BE2C (cell line): ENCODE measurements at regions not wholly inside any gene's neighbourhood (a gene's known extent, or its start where the extent isn't known, plus 50 kb on each side); places are given as distances from the start of the nearest gene placed in this dataset.

Experiments
- DNase-seq: peaks from one replicate; pipeline ENCODE4 v3.0.0-alpha.2; 2020
- H3K27me3 ChIP-seq: fragments of 250-450 bp; sonication (Bioruptor Pico); 2 replicates; pipeline ENCODE4 v1.5.1; 2020; ENCODE audit warnings: mild to moderate bottlenecking
- H3K36me3 ChIP-seq: fragments of 250-450 bp; sonication (Bioruptor Pico); 2 replicates; pipeline ENCODE4 v1.5.1; 2020; ENCODE audit warnings: mild to moderate bottlenecking
- H3K4me1 ChIP-seq: fragments of 250-450 bp; sonication (Bioruptor Pico); 2 replicates; pipeline ENCODE4 v1.5.1; 2020
- H3K4me3 ChIP-seq: 2 replicates; pipeline ENCODE4 v1.5.1; 2011; ENCODE audit warnings: low read depth, low read length
- H3K9me3 ChIP-seq: fragments of 250-450 bp; sonication (Bioruptor Pico); 2 replicates; pipeline ENCODE4 v1.5.1; 2020
- TF ChIP-seq, protein P1 (sequence below): IDR thresholded peaks from 2 replicates; pipeline ENCODE4 v1.5.1; 2012; ENCODE audit warnings: mild to moderate bottlenecking, low read depth, low read length

DNA sequence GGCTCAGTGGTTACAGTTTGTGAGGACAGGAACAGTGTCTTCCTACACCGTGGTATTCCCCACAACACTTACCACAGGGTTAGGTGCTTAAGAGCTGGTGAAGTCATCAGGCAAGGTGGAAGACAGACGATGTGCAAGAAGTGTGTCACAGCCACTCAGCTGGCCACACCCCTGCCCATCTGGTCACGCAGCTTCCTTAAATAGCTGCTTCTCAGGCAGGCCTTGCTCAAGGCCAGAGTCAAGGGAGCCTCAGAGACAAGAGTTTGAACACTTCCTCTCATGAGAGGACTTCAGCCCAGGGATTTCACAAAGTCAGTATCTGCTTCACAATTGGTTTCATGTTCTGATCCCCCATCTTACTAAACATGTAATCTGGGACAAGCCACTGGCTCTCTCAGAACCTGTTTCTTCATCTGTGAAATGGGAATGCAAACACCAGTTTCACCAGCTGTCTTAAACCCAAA, 80.3 kb upstream of the FRY start:
- no peak for DNase-seq
- no peak overlapping the region for H3K4me3 ChIP-seq
- TF ChIP-seq, protein P1, sequence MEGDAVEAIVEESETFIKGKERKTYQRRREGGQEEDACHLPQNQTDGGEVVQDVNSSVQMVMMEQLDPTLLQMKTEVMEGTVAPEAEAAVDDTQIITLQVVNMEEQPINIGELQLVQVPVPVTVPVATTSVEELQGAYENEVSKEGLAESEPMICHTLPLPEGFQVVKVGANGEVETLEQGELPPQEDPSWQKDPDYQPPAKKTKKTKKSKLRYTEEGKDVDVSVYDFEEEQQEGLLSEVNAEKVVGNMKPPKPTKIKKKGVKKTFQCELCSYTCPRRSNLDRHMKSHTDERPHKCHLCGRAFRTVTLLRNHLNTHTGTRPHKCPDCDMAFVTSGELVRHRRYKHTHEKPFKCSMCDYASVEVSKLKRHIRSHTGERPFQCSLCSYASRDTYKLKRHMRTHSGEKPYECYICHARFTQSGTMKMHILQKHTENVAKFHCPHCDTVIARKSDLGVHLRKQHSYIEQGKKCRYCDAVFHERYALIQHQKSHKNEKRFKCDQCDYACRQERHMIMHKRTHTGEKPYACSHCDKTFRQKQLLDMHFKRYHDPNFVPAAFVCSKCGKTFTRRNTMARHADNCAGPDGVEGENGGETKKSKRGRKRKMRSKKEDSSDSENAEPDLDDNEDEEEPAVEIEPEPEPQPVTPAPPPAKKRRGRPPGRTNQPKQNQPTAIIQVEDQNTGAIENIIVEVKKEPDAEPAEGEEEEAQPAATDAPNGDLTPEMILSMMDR, result no peak
- no peaks in the 10 kb centered on the region for H3K27me3 ChIP-seq
- H3K4me1 ChIP-seq, result no peaks in the 10 kb centered on the region
- peaks cover 25% of the 10 kb centered on the region for H3K36me3 ChIP-seq
- H3K9me3 ChIP-seq, result no peaks in the 10 kb centered on the region

DNA sequence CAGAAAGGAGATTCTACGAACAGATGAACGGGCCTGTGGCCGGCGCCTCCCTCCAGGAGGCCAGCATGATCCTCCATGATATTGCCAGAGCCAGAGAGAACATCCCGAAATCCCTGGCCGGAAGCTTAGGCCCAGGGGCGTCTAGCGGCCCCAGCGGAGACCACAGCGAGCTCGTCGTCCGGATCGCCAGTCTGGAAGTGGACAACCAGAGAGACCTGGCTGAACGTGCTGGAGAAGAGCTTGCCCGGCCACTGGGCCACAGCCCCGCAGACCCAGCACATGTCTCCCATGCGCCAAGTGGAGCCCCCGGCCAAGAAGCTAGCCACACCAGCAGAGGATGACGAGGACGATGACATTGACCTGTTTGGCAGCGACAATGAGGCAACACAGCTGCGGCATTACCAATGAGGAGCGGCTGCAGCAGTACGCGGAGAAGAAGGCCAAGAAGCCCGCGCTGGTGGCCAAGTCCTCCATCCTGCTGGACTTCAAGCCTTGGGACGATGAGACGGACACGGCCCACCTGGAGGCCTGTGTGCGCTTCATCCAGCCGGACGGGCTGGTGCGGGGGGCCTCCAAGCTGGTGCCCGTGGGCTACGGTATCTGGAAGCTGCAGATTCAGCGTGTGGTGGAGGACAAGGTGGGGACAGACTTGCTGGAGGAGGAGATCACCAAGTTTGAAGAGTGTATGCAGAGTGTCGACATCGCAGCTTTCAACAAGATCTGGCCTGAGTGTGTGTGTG, 78.8 kb upstream of the FRY start:
- H3K27me3 ChIP-seq, result no peaks in the 10 kb centered on the region
- H3K4me3 ChIP-seq, result no peak overlapping the region
- H3K9me3 ChIP-seq, result no peaks in the 10 kb centered on the region
- DNase-seq, result no peak
- TF ChIP-seq, protein P1, result no peak
- H3K4me1 ChIP-seq, result no peaks in the 10 kb centered on the region
- H3K36me3 ChIP-seq, result peaks cover 25% of the 10 kb centered on the region

DNA sequence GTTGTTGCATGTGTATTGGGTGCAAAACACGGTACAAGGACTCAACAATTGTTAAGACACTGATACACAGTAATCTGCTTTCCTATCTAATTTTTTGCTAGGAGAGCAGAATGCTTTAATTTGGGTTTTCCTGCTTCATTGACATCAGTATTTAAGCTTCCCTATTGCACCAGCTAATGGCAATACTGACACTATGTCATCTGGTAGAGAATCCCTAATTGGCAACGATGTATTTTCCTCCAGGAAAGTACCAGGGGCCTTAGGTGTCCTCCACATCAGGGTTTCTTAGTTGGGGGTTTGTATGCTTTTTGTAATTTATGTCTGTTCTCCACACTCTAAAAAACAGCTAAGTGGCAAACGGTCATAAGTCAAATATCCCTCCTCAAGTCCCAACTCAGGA, 76.5 kb upstream of the FRY start:
- no peak for DNase-seq
- TF ChIP-seq, protein P1, result no peak
- H3K4me3 ChIP-seq, result no peak overlapping the region
- H3K27me3 ChIP-seq, result no peaks in the 10 kb centered on the region
- H3K9me3 ChIP-seq, result no peaks in the 10 kb centered on the region
- peaks cover 16% of the 10 kb centered on the region for H3K36me3 ChIP-seq
- H3K4me1 ChIP-seq, result no peaks in the 10 kb centered on the region

DNA sequence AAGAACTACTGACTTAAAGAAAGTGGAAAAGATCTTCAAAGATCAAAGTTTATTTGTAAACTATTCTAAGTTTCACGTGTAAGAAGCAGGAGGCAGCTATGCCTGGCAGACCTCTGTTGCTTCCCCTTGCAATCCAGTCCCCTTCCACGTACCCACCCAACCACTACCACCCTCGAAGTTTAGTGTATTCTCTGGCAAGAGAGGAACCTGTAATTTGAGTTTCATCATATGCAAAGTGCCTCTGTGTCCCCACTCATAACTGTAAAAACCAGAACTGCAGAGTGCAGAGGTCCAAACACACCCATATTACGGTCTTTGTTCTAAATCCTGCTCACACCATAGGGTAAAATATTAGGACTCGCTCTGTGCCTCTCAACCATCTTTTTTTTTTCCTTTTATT, 75.8 kb upstream of the FRY start:
- Histone ChIP-seq H3K9me3 (no peaks in the 10 kb centered on the region), H3K4me1 (no peaks in the 10 kb centered on the region), H3K4me3 (no peak overlapping the region), H3K36me3 (peaks cover 16% of the 10 kb centered on the region), H3K27me3 (no peaks in the 10 kb centered on the region)
- TF ChIP-seq, protein P1, result no peak
- DNase-seq, result no peak

DNA sequence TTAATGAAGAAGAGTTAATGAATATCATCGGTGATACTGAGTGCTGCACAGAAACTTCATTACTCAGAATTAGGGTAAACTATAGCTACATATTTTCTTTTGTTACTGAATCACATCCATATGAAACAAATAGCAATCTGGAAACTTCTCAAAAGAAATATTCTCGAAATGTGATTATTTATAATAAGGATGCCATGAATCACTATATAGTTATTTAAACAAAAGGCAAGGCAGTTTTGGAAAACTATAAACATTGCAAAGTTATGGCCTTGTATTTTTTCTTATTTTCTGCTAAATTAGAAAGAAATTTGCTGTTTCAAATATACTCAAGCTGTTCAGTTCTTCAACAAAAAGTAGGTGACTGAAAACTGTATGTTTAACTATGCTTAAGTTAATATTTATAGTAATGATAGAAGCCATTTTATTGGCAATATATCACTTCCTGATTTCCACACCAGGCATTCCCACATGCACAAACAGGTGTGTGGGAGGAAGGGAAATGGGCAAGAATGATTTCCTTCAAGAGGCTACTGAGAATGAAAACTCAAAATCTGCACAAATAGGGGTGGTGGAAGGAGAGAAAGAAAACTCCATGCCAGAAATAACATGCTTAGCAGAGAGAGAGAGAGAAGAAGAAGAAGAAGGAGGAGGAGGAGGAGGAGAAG, 74.5 kb upstream of the FRY start:
- H3K27me3 ChIP-seq, result no peaks in the 10 kb centered on the region
- no peaks in the 10 kb centered on the region for H3K4me1 ChIP-seq
- TF ChIP-seq, protein P1, result no peak
- H3K36me3 ChIP-seq, result peaks cover 8% of the 10 kb centered on the region; the same call in 1 of the 2 replicates
- no peaks in the 10 kb centered on the region for H3K9me3 ChIP-seq
- H3K4me3 ChIP-seq, result no peak overlapping the region
- no peak for DNase-seq

DNA sequence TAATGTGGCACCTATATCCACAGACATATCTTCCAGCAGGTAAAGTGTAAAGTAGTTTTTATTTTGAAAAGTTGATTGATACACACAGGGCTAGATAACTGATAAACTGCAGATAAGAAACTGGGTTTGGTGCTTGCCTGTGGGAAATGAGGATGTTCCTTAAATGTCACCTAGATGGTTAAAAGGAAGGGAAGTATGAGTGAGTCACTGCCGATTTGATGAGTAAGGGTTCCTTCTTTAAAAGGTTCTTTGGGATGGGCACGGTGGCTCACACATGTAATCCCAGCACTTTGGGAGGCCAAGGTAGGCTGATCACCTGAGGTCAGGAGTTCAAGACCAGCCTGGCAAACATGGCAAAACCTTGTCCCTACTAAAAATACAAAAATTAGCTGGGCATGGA, 73.8 kb upstream of the FRY start:
- no peaks in the 10 kb centered on the region for H3K4me1 ChIP-seq

More for the DNA sequence above, 73.8 kb upstream of the FRY start:
- DNase-seq, result no peak
- H3K9me3 ChIP-seq, result no peaks in the 10 kb centered on the region
- TF ChIP-seq, protein P1, result no peak
- no peaks in the 10 kb centered on the region for H3K27me3 ChIP-seq
- H3K36me3 ChIP-seq, result peaks cover 3% of the 10 kb centered on the region; the same call in 1 of the 2 replicates
- H3K4me3 ChIP-seq, result no peak overlapping the region
